ENCODE measurements at regions not wholly inside any gene's neighbourhood (a gene's known extent, or its start where the extent isn't known, plus 50 kb on each side); places are given as distances from the start of the nearest gene placed in this dataset.

GRCh38 chr3:83251490-83251889 is 1490.0 kb upstream of the GBE1 start:
- Mint-ChIP-seq H3K4me3 (ENCODE audit: unreplicated experiment) (no peak overlapping the region), H3K27me3 (ENCODE audit: low read depth) (no peaks in the 10 kb centered on the region), H3K4me1 (ENCODE audit: low read depth) (no peaks in the 10 kb centered on the region), H3K9me3 (ENCODE audit: low read depth) (peaks cover 11% of the 10 kb centered on the region), H3K36me3 (ENCODE audit: low read depth) (peaks cover 7% of the 10 kb centered on the region), H3K27ac (ENCODE audit: unreplicated experiment) (no peak overlapping the region)
- TF ChIP-seq, protein P1, sequence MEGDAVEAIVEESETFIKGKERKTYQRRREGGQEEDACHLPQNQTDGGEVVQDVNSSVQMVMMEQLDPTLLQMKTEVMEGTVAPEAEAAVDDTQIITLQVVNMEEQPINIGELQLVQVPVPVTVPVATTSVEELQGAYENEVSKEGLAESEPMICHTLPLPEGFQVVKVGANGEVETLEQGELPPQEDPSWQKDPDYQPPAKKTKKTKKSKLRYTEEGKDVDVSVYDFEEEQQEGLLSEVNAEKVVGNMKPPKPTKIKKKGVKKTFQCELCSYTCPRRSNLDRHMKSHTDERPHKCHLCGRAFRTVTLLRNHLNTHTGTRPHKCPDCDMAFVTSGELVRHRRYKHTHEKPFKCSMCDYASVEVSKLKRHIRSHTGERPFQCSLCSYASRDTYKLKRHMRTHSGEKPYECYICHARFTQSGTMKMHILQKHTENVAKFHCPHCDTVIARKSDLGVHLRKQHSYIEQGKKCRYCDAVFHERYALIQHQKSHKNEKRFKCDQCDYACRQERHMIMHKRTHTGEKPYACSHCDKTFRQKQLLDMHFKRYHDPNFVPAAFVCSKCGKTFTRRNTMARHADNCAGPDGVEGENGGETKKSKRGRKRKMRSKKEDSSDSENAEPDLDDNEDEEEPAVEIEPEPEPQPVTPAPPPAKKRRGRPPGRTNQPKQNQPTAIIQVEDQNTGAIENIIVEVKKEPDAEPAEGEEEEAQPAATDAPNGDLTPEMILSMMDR (IDR thresholded peaks at IDR 0.05), result no peak
- no peak for DNase-seq (ENCODE audit: low spot score)

GRCh38 chr3:83250613-83251012 is 1489.2 kb upstream of the GBE1 start:
- H3K4me1 Mint-ChIP-seq (ENCODE audit: low read depth), result no peaks in the 10 kb centered on the region
- H3K9me3 Mint-ChIP-seq (ENCODE audit: low read depth), result peaks cover 11% of the 10 kb centered on the region
- H3K27ac Mint-ChIP-seq (ENCODE audit: unreplicated experiment), result no peak overlapping the region
- no peaks in the 10 kb centered on the region for H3K27me3 Mint-ChIP-seq (ENCODE audit: low read depth)
- H3K36me3 Mint-ChIP-seq (ENCODE audit: low read depth), result peaks cover 7% of the 10 kb centered on the region
- no peak overlapping the region for H3K4me3 Mint-ChIP-seq (ENCODE audit: unreplicated experiment)
- TF ChIP-seq, protein P1 (IDR thresholded peaks at IDR 0.05), result no peak
- DNase-seq (ENCODE audit: low spot score), result no peak

DNA sequence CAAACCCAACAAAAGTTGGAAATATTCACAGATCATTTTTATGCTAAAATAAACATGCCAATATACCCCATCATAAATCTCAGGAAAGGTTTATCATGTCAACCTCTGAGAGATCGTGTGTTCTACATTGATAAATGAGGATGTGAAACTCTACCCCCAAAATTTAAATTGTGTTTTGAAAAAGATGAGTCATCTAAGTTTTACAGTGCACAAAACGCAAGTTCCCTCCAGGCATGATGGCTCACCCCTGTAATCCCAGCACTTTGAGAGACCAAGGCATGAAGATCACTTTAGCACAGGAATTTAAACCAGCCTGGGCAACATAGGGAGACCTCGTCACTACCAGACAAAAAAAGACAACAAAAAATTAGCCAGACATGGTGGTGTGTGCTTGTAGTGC is 1487.0 kb upstream of the GBE1 start:
- Mint-ChIP-seq H3K27ac (ENCODE audit: unreplicated experiment) (no peak overlapping the region), H3K9me3 (ENCODE audit: low read depth) (peaks cover 22% of the 10 kb centered on the region), H3K36me3 (ENCODE audit: low read depth) (peaks cover 15% of the 10 kb centered on the region), H3K27me3 (ENCODE audit: low read depth) (no peaks in the 10 kb centered on the region), H3K4me1 (ENCODE audit: low read depth) (no peaks in the 10 kb centered on the region), H3K4me3 (ENCODE audit: unreplicated experiment) (no peak overlapping the region)
- DNase-seq (ENCODE audit: low spot score), result no peak
- TF ChIP-seq, protein P1 (IDR thresholded peaks at IDR 0.05), result no peak

- H3K9me3 Mint-ChIP-seq (ENCODE audit: low read depth), result no peaks in the 10 kb centered on the region
- H3K36me3 Mint-ChIP-seq (ENCODE audit: low read depth), result no peaks in the 10 kb centered on the region
- H3K27ac Mint-ChIP-seq (ENCODE audit: unreplicated experiment), result no peak overlapping the region
- DNase-seq (ENCODE audit: low spot score), result no peak
- TF ChIP-seq, protein P1 (IDR thresholded peaks at IDR 0.05), result no peak
- no peak overlapping the region for H3K4me3 Mint-ChIP-seq (ENCODE audit: unreplicated experiment)
- no peaks in the 10 kb centered on the region for H3K27me3 Mint-ChIP-seq (ENCODE audit: low read depth)
- no peaks in the 10 kb centered on the region for H3K4me1 Mint-ChIP-seq (ENCODE audit: low read depth)
These were observed 1473.9 kb upstream of the GBE1 start for GRCh38 chr3:83235180-83235814.

- Mint-ChIP-seq H3K36me3 (ENCODE audit: low read depth) (no peaks in the 10 kb centered on the region), H3K9me3 (ENCODE audit: low read depth) (no peaks in the 10 kb centered on the region), H3K27ac (ENCODE audit: unreplicated experiment) (no peak overlapping the region), H3K27me3 (ENCODE audit: low read depth) (no peaks in the 10 kb centered on the region), H3K4me1 (ENCODE audit: low read depth) (no peaks in the 10 kb centered on the region), H3K4me3 (ENCODE audit: unreplicated experiment) (no peak overlapping the region)
- TF ChIP-seq, protein P1 (IDR thresholded peaks at IDR 0.05), result no peak
- no peak for DNase-seq (ENCODE audit: low spot score)
These were observed 1472.3 kb upstream of the GBE1 start for GRCh38 chr3:83233715-83234114.
